ENCODE measurements at regions not wholly inside any gene's neighbourhood (a gene's known extent, or its start where the extent isn't known, plus 50 kb on each side); places are given as distances from the start of the nearest gene placed in this dataset.

GRCh38 chr2:191515551-191515950, 162.4 kb upstream of the NABP1 start:
- Histone ChIP-seq H3K36me3 (ENCODE audit: control insufficient read depth in 4 of 4, insufficient read depth in 4 of 4, low read length in 4 of 4) (no peaks in the 10 kb centered on the region), H3K27me3 (ENCODE audit: control insufficient read depth in 3 of 3, insufficient read depth in 3 of 3, low read length in 2 of 3) (no peaks in the 10 kb centered on the region), H3K4me1 (ENCODE audit: control insufficient read depth in 5 of 5, insufficient read depth in 5 of 5, low read length in 5 of 5) (peaks cover 0 to 39% (median 6%) of the 10 kb centered on the region in 5 donors), H3K4me3 (no peak overlapping the region), H3K9ac (ENCODE audit: insufficient read depth in 1 of 2, low read length in 2 of 2) (no peak overlapping the region), H3K9me3 (ENCODE audit: control insufficient read depth in 4 of 4, insufficient read depth in 3 of 4, low read length in 3 of 4) (no peaks in the 10 kb centered on the region), H3K27ac (ENCODE audit: low read depth in 1 of 2, low read length in 1 of 2) (no peak overlapping the region)
- 62 to 69% methylated on average over 3 of the region's 3 CpGs for whole genome bisulfite sequencing, 2 donors
- TF ChIP-seq CTCF (IDR thresholded peaks at IDR 0.05; ENCODE audit: control extremely low read depth, extremely low read depth) = no peak
- no peak for ATAC-seq (ENCODE audit: insufficient read depth, low FRiP score)
- peak in 2 of 3 donors; percentile 36 to 59 for DNase-seq

GRCh38 chr2:191516260-191516659, 161.7 kb upstream of the NABP1 start:
- Histone ChIP-seq H3K27me3 (ENCODE audit: control insufficient read depth in 3 of 3, insufficient read depth in 3 of 3, low read length in 2 of 3) (no peaks in the 10 kb centered on the region), H3K4me1 (ENCODE audit: control insufficient read depth in 5 of 5, insufficient read depth in 5 of 5, low read length in 5 of 5) (peaks cover 0 to 37% (median 6%) of the 10 kb centered on the region in 5 donors), H3K4me3 (no peak overlapping the region), H3K27ac (ENCODE audit: low read depth in 1 of 2, low read length in 1 of 2) (no peak overlapping the region), H3K9me3 (ENCODE audit: control insufficient read depth in 4 of 4, insufficient read depth in 3 of 4, low read length in 3 of 4) (no peaks in the 10 kb centered on the region), H3K36me3 (ENCODE audit: control insufficient read depth in 4 of 4, insufficient read depth in 4 of 4, low read length in 4 of 4) (no peaks in the 10 kb centered on the region), H3K9ac (ENCODE audit: insufficient read depth in 1 of 2, low read length in 2 of 2) (no peak overlapping the region)
- WGBS, 2 donors = 84 to 92% methylated on average over 4 of the region's 4 CpGs
- DNase-seq = no peak
- no peak for TF ChIP-seq CTCF (IDR thresholded peaks at IDR 0.05; ENCODE audit: control extremely low read depth, extremely low read depth)
- ATAC-seq (ENCODE audit: insufficient read depth, low FRiP score) = no peak

GRCh38 chr2:191521608-191522208, 156.2 kb upstream of the NABP1 start:
- H3K27ac ChIP-seq (ENCODE audit: low read depth in 1 of 2, low read length in 1 of 2) = no peak overlapping the region
- peak in 2 of 3 donors; percentile 76 to 82 for DNase-seq
- no peak overlapping the region for H3K9ac ChIP-seq (ENCODE audit: insufficient read depth in 1 of 2, low read length in 2 of 2)
- peak; percentile 71 for TF ChIP-seq CTCF (IDR thresholded peaks at IDR 0.05; ENCODE audit: control extremely low read depth, extremely low read depth)
- no peaks in the 10 kb centered on the region for H3K36me3 ChIP-seq (ENCODE audit: control insufficient read depth in 4 of 4, insufficient read depth in 4 of 4, low read length in 4 of 4)
- no peaks in the 10 kb centered on the region for H3K27me3 ChIP-seq (ENCODE audit: control insufficient read depth in 3 of 3, insufficient read depth in 3 of 3, low read length in 2 of 3)
- 33 to 54% methylated on average over 1 of the region's 1 CpG for WGBS, 2 donors
- H3K4me1 ChIP-seq (ENCODE audit: control insufficient read depth in 5 of 5, insufficient read depth in 5 of 5, low read length in 5 of 5) = peaks cover 0 to 8% (median 0%) of the 10 kb centered on the region in 5 donors
- no peaks in the 10 kb centered on the region for H3K9me3 ChIP-seq (ENCODE audit: control insufficient read depth in 4 of 4, insufficient read depth in 3 of 4, low read length in 3 of 4)
- H3K4me3 ChIP-seq = no peak overlapping the region
- ATAC-seq (ENCODE audit: insufficient read depth, low FRiP score) = no peak
